B cell (primary cell): ENCODE measurements at regions not wholly inside any gene's neighbourhood (a gene's known extent, or its start where the extent isn't known, plus 50 kb on each side); places are given as distances from the start of the nearest gene placed in this dataset.

Source experiments
- ATAC-seq: fragments of 200-7000 bp; cut with Tn5 transposase; one replicate; pipeline ENCODE4 v1.10.0; 2021; ENCODE audit warnings: low read depth, mild to moderate bottlenecking, moderate number of reproducible peaks, moderate library complexity
- CTCF ChIA-PET: fragments of 350-600 bp; sonication (Branson Sonifier 250); formaldehyde crosslinking; loops from one replicate; lab custom pipeline; 2021; ENCODE audit warnings: antibody characterized with exemption, inconsistent platforms; lab: Charles Lee
- POLR2A ChIA-PET: fragments of 350-600 bp; sonication (Branson Sonifier 250); formaldehyde crosslinking; loops from one replicate; lab custom pipeline; 2021; ENCODE audit warnings: antibody characterized with exemption; lab: Charles Lee
- DNase-seq: peaks from one replicate; pipeline ENCODE4 v3.0.0; 2013
- H2AFZ ChIP-seq: 2 replicates; pipeline ENCODE4 v1.6.1; 2012; ENCODE audit warnings: mild to moderate bottlenecking, low read depth, low read length; ENCODE audit not compliant: insufficient read depth, poor library complexity, severe bottlenecking
- H3K27ac ChIP-seq, 2 donors: 1 replicate in 1 of 2; 2 replicates in 1 of 2; pipeline ENCODE4 v1.5.1; 2012 to 2013; ENCODE audit warnings: low read length in 2 of 2, mild to moderate bottlenecking in 2 of 2, moderate library complexity in 1 of 2
- H3K27me3 ChIP-seq, 4 experiments: fragments of 200-600 bp in 1 of 4; sonication (generic) in 1 of 4; replicated peaks in 1 of 4; 1 replicate in 2 of 4; 2 replicates in 2 of 4; pipeline versions ENCODE4 v1.6.1 to v1.7.0; 2013 to 2016; ENCODE audit warnings: low read length in 3 of 4, mild to moderate bottlenecking in 2 of 4, mixed read lengths in 1 of 4, moderate library complexity in 1 of 4; ENCODE audit not compliant: insufficient read depth in 4 of 4, control insufficient read depth in 3 of 4; ENCODE audit errors: control extremely low read depth in 1 of 4
- H3K36me3 ChIP-seq, 2 experiments: replicated peaks in 1 of 2; 1 replicate in 1 of 2; 2 replicates in 1 of 2; pipeline versions ENCODE4 v1.6.1 to v1.7.1; 2013; ENCODE audit warnings: low read length in 1 of 2; ENCODE audit not compliant: insufficient read depth in 2 of 2, control insufficient read depth in 1 of 2; ENCODE audit errors: control extremely low read depth in 1 of 2, extremely low read depth in 1 of 2
- H3K4me1 ChIP-seq, 2 donors: fragments of 200-600 bp in 1 of 2; sonication (generic) in 1 of 2; 1 replicate in 1 of 2; 2 replicates in 1 of 2; pipeline versions ENCODE4 v1.5.1 to v1.6.1; 2013 to 2017; ENCODE audit warnings: low read length in 2 of 2; ENCODE audit not compliant: control insufficient read depth in 2 of 2, insufficient read depth in 2 of 2
- H3K4me2 ChIP-seq: replicated peaks from 2 replicates; pipeline ENCODE3; 2012; ENCODE audit warnings: mild to moderate bottlenecking, low read depth, low read length; ENCODE audit not compliant: poor library complexity, severe bottlenecking
- H3K4me3 ChIP-seq, 5 experiments: fragments of 200-600 bp in 1 of 5; sonication (generic) in 1 of 5; 1 replicate in 3 of 5; 2 replicates in 2 of 5; pipeline versions ENCODE4 v1.5.1 to v1.7.0; 2011 to 2016; ENCODE audit warnings: low read length in 4 of 5, mild to moderate bottlenecking in 4 of 5, low read depth in 2 of 5, control low read depth in 1 of 5, moderate library complexity in 1 of 5; ENCODE audit not compliant: insufficient read depth in 1 of 5; ENCODE audit errors: control extremely low read depth in 1 of 5, extremely low read depth in 1 of 5
- H3K79me2 ChIP-seq: fragments of 200-600 bp; sonication (generic); one replicate; pipeline ENCODE4 v1.6.0; 2016; ENCODE audit warnings: low read length; ENCODE audit not compliant: control insufficient read depth, insufficient read depth
- H3K9ac ChIP-seq: fragments of 200-600 bp; sonication (generic); 2 replicates; pipeline ENCODE4 v1.6.1; 2017; ENCODE audit warnings: mild to moderate bottlenecking, low read length, moderate library complexity
- H3K9me3 ChIP-seq, 3 donors: one replicate each; pipeline versions ENCODE4 v1.6.1 to v1.7.1; 2013; ENCODE audit warnings: low read length in 2 of 3; ENCODE audit not compliant: control insufficient read depth in 2 of 3, insufficient read depth in 1 of 3; ENCODE audit errors: control extremely low read depth in 1 of 3
- H4K20me1 ChIP-seq: 2 replicates; pipeline ENCODE4 v1.6.0; 2012; ENCODE audit warnings: mild to moderate bottlenecking, low read length; ENCODE audit not compliant: insufficient read depth, control insufficient read depth, poor library complexity, severe bottlenecking
- H3K27ac Mint-ChIP-seq: one replicate; pipeline ENCODE4 v1.8.0; 2021; ENCODE audit warnings: mixed read lengths
- H3K27me3 Mint-ChIP-seq: one replicate; pipeline ENCODE4 v1.8.0; 2021; ENCODE audit warnings: mixed read lengths
- H3K4me1 Mint-ChIP-seq: one replicate; pipeline ENCODE4 v1.8.0; 2021; ENCODE audit warnings: mixed read lengths
- H3K4me3 Mint-ChIP-seq: one replicate; pipeline ENCODE4 v1.8.0; 2021; ENCODE audit warnings: mixed read lengths
- H3K9me3 Mint-ChIP-seq: one replicate; pipeline ENCODE4 v1.8.0; 2022; ENCODE audit warnings: mixed read lengths; ENCODE audit not compliant: insufficient read depth
- CTCF ChIP-seq: fragments of 200-600 bp; IDR thresholded peaks from one replicate; pipeline ENCODE4 v1.8.0; 2022; ENCODE audit warnings: antibody characterized with exemption, mild to moderate bottlenecking
- EZH2 ChIP-seq: IDR thresholded peaks from 2 replicates; pipeline ENCODE4 v1.6.1; 2012; ENCODE audit warnings: borderline replicate concordance, low read depth, mild to moderate bottlenecking, moderate library complexity, low read length; ENCODE audit not compliant: insufficient read depth, poor library complexity, severe bottlenecking
- WGBS: methylation state at CpG from one replicate; pipeline ENCODE4 v1.1.5; 2013; ENCODE audit warnings: missing lambda C conversion rate; ENCODE audit not compliant: insufficient coverage; 5-methylcytosine and 5-hydroxymethylcytosine counted together
- intact Hi-C: fragments of 100-400 bp; cut with micrococcal nuclease; formaldehyde crosslinking; loops from one replicate; pipeline ENCODE4 v1.10.0; 2022

- ChIA-PET CTCF (no interaction called here), POLR2A (no interaction called here)
- no peaks in the 10 kb centered on the region for H3K9me3 Mint-ChIP-seq
- peaks cover 26% of the 10 kb centered on the region for H3K27me3 Mint-ChIP-seq
- Histone ChIP-seq H3K9me3 (peaks cover 0 to 10% (median 1%) of the 10 kb centered on the region in 3 donors), H2AFZ (no peak overlapping the region), H4K20me1 (no peaks in the 10 kb centered on the region), H3K9ac (no peak overlapping the region), H3K4me2 (no peak overlapping the region), H3K27ac (no peak overlapping the region), H3K4me1 (no peaks in the 10 kb centered on the region), H3K79me2 (no peaks in the 10 kb centered on the region), H3K27me3 (peaks cover 0 to 14% (median 1%) of the 10 kb centered on the region in 4 experiments), H3K4me3 (no peak overlapping the region), H3K36me3 (no peaks in the 10 kb centered on the region)
- no peak overlapping the region for H3K4me3 Mint-ChIP-seq
- no peak overlapping the region for H3K27ac Mint-ChIP-seq
- no CpG with 5 or more reads among the region's 4 CpGs for WGBS
- no peak for TF ChIP-seq EZH2
- TF ChIP-seq CTCF, result no peak
- H3K4me1 Mint-ChIP-seq, result peaks cover 2% of the 10 kb centered on the region
- no peak for DNase-seq
- ATAC-seq, result no peak
- intact Hi-C loops, result no loop called here
Observed at GRCh38 chr1:240000634-240001033, 91.0 kb upstream of the FMN2 start.

- ATAC-seq (no peak), DNase-seq (no peak)
- Histone ChIP-seq H4K20me1 (no peaks in the 10 kb centered on the region), H3K27me3 (peaks cover 0 to 14% (median 1%) of the 10 kb centered on the region in 4 experiments), H3K36me3 (no peaks in the 10 kb centered on the region), H3K4me2 (no peak overlapping the region), H3K79me2 (no peaks in the 10 kb centered on the region), H3K4me3 (no peak overlapping the region), H2AFZ (no peak overlapping the region), H3K9me3 (peaks cover 0 to 10% (median 1%) of the 10 kb centered on the region in 3 donors), H3K4me1 (no peaks in the 10 kb centered on the region), H3K9ac (no peak overlapping the region), H3K27ac (no peak overlapping the region)
- WGBS, result no CpG with 5 or more reads among the region's 7 CpGs
- ChIA-PET POLR2A (no interaction called here), CTCF (no interaction called here)
- no peak overlapping the region for H3K27ac Mint-ChIP-seq
- no peaks in the 10 kb centered on the region for H3K9me3 Mint-ChIP-seq
- intact Hi-C loops, result no loop called here
- peaks cover 2% of the 10 kb centered on the region for H3K4me1 Mint-ChIP-seq
- H3K4me3 Mint-ChIP-seq, result no peak overlapping the region
- TF ChIP-seq EZH2, result no peak
- no peak for TF ChIP-seq CTCF
- H3K27me3 Mint-ChIP-seq, result peaks cover 24% of the 10 kb centered on the region
Observed at GRCh38 chr1:240001177-240001740, 90.4 kb upstream of the FMN2 start.
